ENCODE measurements at regions not wholly inside any gene's neighbourhood (a gene's known extent, or its start where the extent isn't known, plus 50 kb on each side); places are given as distances from the start of the nearest gene placed in this dataset.

DNA sequence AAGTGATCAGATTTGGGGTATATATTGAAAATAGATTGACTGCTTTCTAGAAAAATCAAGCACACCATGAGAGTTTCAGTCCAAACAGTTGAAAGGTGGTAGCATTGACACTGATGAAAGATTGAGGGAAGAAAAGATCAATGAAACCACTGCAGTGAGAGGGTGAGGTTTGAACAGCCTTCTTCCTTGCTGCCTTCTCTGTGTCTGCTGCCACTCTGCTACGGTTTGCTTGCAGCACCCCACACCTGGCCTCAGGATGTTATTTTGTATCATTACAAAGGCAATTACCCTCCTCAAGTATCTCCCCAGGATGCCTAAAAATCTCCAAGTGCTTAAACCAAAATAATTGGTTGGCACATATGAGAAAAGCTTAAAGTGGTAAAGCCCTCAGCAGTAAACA is 683.6 kb upstream of the ARPP21 start:
- no peak for TF ChIP-seq CTCF (IDR thresholded peaks at IDR 0.05; ENCODE audit: insufficient read depth, missing control alignments)
- no peak for FAIRE-seq
- DNase-seq (ENCODE audit: insufficient read length, low spot score): no peak

- DNase-seq (ENCODE audit: insufficient read length, low spot score) (no peak), FAIRE-seq (no peak)
- no peak for TF ChIP-seq CTCF (IDR thresholded peaks at IDR 0.05; ENCODE audit: insufficient read depth, missing control alignments)
These were observed 682.8 kb upstream of the ARPP21 start for GRCh38 chr3:34956511-34956910.

GRCh38 chr3:34957677-34958076 is 681.6 kb upstream of the ARPP21 start:
- FAIRE-seq (no peak), DNase-seq (ENCODE audit: insufficient read length, low spot score) (no peak)
- no peak for TF ChIP-seq CTCF (IDR thresholded peaks at IDR 0.05; ENCODE audit: insufficient read depth, missing control alignments)

DNA sequence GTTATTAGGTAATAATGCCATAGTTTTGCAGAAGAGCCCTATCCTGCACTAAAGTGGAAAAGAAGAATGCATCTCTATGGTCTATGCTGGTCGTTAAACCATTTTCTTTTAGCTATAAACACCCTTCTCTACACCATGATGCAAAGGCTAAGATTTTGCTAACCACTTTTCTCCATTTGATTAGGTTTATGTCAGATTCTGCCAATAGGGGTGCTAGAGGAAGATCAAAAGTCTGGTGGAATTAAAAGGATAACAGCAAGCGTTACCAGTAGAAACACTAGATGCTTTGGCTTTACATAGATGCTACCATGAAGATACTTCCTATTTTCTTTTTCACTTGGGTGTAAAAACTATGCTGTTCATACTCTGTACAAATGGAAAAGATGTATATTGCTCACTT is 669.8 kb upstream of the ARPP21 start:
- peak; percentile 3 for TF ChIP-seq CTCF (IDR thresholded peaks at IDR 0.05; ENCODE audit: insufficient read depth, missing control alignments)
- FAIRE-seq: no peak
- DNase-seq (ENCODE audit: insufficient read length, low spot score): no peak

DNA sequence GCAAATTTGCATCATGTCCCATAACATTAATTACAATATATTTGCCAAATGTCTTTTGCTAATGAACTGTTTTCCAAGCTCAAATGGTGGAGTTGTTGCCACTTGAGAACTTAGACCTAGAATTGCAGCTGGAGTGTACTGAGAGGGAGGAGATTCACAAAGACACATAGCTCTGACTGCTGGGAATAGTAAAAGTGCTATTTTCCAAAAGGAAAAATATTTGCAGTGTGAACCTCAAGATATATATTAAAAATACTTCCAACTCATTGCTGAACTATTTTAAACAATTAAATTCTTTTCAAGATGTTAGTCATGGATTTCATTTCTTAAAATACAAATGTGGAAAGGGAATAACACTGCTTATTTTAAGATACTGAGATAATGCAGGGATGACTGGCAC is 666.8 kb upstream of the ARPP21 start:
- TF ChIP-seq CTCF (IDR thresholded peaks at IDR 0.05; ENCODE audit: insufficient read depth, missing control alignments): no peak
- DNase-seq (ENCODE audit: insufficient read length, low spot score): no peak
- FAIRE-seq: no peak

DNA sequence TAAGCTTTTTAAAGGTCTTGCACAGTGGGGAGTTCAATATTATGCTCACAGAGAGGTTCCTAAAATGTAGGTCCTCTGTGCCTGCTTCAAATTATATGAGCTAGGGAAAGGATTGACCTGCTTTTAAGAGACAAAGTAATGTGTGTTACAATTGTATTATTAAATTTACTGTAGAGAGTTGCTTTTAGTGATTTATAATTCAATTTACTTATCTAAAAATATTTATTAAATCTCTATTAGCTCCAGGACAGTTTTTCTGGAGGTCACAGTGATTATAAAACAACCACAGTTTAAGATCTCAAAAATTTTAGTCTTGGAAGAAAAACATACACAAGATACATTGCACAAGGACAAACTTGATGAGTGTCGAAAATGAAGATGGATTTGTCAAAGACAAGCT is 665.7 kb upstream of the ARPP21 start:
- FAIRE-seq (no peak), DNase-seq (ENCODE audit: insufficient read length, low spot score) (no peak)
- no peak for TF ChIP-seq CTCF (IDR thresholded peaks at IDR 0.05; ENCODE audit: insufficient read depth, missing control alignments)

GRCh38 chr3:34983631-34984030 is 655.7 kb upstream of the ARPP21 start:
- TF ChIP-seq CTCF (IDR thresholded peaks at IDR 0.05; ENCODE audit: insufficient read depth, missing control alignments): no peak
- DNase-seq (ENCODE audit: insufficient read length, low spot score) (no peak), FAIRE-seq (no peak)

Measured in D721Med (cell line).